ENCODE measurements at regions not wholly inside any gene's neighbourhood (a gene's known extent, or its start where the extent isn't known, plus 50 kb on each side); places are given as distances from the start of the nearest gene placed in this dataset.

- POLR2A ChIA-PET = no interaction called here
Measured at GRCh38 chr13:110006304-110006703, 219.9 kb upstream of the IRS2 start.

GRCh38 chr13:110005563-110005962 is 219.2 kb upstream of the IRS2 start:
- H3K4me1 ChIP-seq (ENCODE audit: insufficient read depth, low read length, poor library complexity, severe bottlenecking) = no peaks in the 10 kb centered on the region
- H3K4me2 ChIP-seq (ENCODE audit: low read length) = no peak overlapping the region
- no peak overlapping the region for H3K4me3 ChIP-seq (ENCODE audit: low read depth, low read length, poor library complexity, severe bottlenecking)
- H3K79me2 ChIP-seq (ENCODE audit: insufficient read depth, low read depth, low read length) = no peaks in the 10 kb centered on the region
- CTCF ChIA-PET (ENCODE audit: unreplicated experiment) = no interaction called here
- no peaks in the 10 kb centered on the region for H3K9me2 ChIP-seq (ENCODE audit: insufficient read depth, low read length)
- H2AFZ ChIP-seq (ENCODE audit: low read length) = no peak overlapping the region
- no peaks in the 10 kb centered on the region for H3K9me3 ChIP-seq (ENCODE audit: low read length)
- POLR2A ChIA-PET = no interaction called here
- TF ChIP-seq EZH2phosphoT487 (IDR thresholded peaks at IDR 0.05; ENCODE audit: borderline replicate concordance, low read depth, low read length) = no peak
- no peak for TF ChIP-seq CTCF (conservative IDR thresholded peaks at IDR 0.05; ENCODE audit: low read length)
- intact Hi-C loops (cut with micrococcal nuclease; ENCODE audit: unreplicated experiment) = no loop called here
- H4K20me1 ChIP-seq (ENCODE audit: insufficient read depth, low read length) = no peaks in the 10 kb centered on the region
- no TSS peak for BruUV-seq (replicated peaks)
- H3K27ac ChIP-seq (ENCODE audit: low read depth, low read length, poor library complexity, severe bottlenecking) = no peak overlapping the region
- no peaks in the 10 kb centered on the region for H3K36me3 ChIP-seq (ENCODE audit: insufficient read depth, low read length)
- DNase-seq (ENCODE audit: low spot score) = no peak

More at GRCh38 chr13:110006304-110006703, 219.9 kb upstream of the IRS2 start:
- H3K4me3 ChIP-seq (ENCODE audit: low read depth, low read length, poor library complexity, severe bottlenecking) = no peak overlapping the region
- H3K9me2 ChIP-seq (ENCODE audit: insufficient read depth, low read length) = no peaks in the 10 kb centered on the region
- no TSS peak for BruUV-seq (replicated peaks)
- no peak overlapping the region for H2AFZ ChIP-seq (ENCODE audit: low read length)
- H3K79me2 ChIP-seq (ENCODE audit: insufficient read depth, low read depth, low read length) = no peaks in the 10 kb centered on the region
- H3K4me1 ChIP-seq (ENCODE audit: insufficient read depth, low read length, poor library complexity, severe bottlenecking) = no peaks in the 10 kb centered on the region
- H4K20me1 ChIP-seq (ENCODE audit: insufficient read depth, low read length) = no peaks in the 10 kb centered on the region
- H3K9me3 ChIP-seq (ENCODE audit: low read length) = no peaks in the 10 kb centered on the region
- H3K27ac ChIP-seq (ENCODE audit: low read depth, low read length, poor library complexity, severe bottlenecking) = no peak overlapping the region
- DNase-seq (ENCODE audit: low spot score) = no peak
- no peaks in the 10 kb centered on the region for H3K36me3 ChIP-seq (ENCODE audit: insufficient read depth, low read length)
- CTCF ChIA-PET (ENCODE audit: unreplicated experiment) = no interaction called here
- intact Hi-C loops (cut with micrococcal nuclease; ENCODE audit: unreplicated experiment) = no loop called here
- H3K4me2 ChIP-seq (ENCODE audit: low read length) = no peak overlapping the region
- TF ChIP-seq CTCF (conservative IDR thresholded peaks at IDR 0.05; ENCODE audit: low read length) (no peak), EZH2phosphoT487 (IDR thresholded peaks at IDR 0.05; ENCODE audit: borderline replicate concordance, low read depth, low read length) (no peak)

GRCh38 chr13:110004814-110005213 is 218.4 kb upstream of the IRS2 start:
- BruUV-seq (replicated peaks) = no TSS peak
- intact Hi-C loops (cut with micrococcal nuclease; ENCODE audit: unreplicated experiment) = no loop called here
- no peak overlapping the region for H2AFZ ChIP-seq (ENCODE audit: low read length)
- ChIA-PET CTCF (ENCODE audit: unreplicated experiment) (no interaction called here), POLR2A (no interaction called here)
- TF ChIP-seq CTCF (conservative IDR thresholded peaks at IDR 0.05; ENCODE audit: low read length) = no peak
- no peak for TF ChIP-seq EZH2phosphoT487 (IDR thresholded peaks at IDR 0.05; ENCODE audit: borderline replicate concordance, low read depth, low read length)
- H3K79me2 ChIP-seq (ENCODE audit: insufficient read depth, low read depth, low read length) = no peaks in the 10 kb centered on the region
- no peaks in the 10 kb centered on the region for H3K36me3 ChIP-seq (ENCODE audit: insufficient read depth, low read length)
- no peak for DNase-seq (ENCODE audit: low spot score)
- no peaks in the 10 kb centered on the region for H4K20me1 ChIP-seq (ENCODE audit: insufficient read depth, low read length)
- H3K9me3 ChIP-seq (ENCODE audit: low read length) = no peaks in the 10 kb centered on the region
- H3K4me1 ChIP-seq (ENCODE audit: insufficient read depth, low read length, poor library complexity, severe bottlenecking) = no peaks in the 10 kb centered on the region
- no peak overlapping the region for H3K4me3 ChIP-seq (ENCODE audit: low read depth, low read length, poor library complexity, severe bottlenecking)
- no peaks in the 10 kb centered on the region for H3K9me2 ChIP-seq (ENCODE audit: insufficient read depth, low read length)
- H3K27ac ChIP-seq (ENCODE audit: low read depth, low read length, poor library complexity, severe bottlenecking) = no peak overlapping the region
- H3K4me2 ChIP-seq (ENCODE audit: low read length) = no peak overlapping the region
